HG03520 (cell line): ENCODE measurements at regions not wholly inside any gene's neighbourhood (a gene's known extent, or its start where the extent isn't known, plus 50 kb on each side); places are given as distances from the start of the nearest gene placed in this dataset.
"Not testable (repeated sequence)": the region's sequence is repeated elsewhere in the genome, so short reads cannot be mapped to it uniquely, and the experiment has no call there.

Source experiments
- ATAC-seq: cut with Tn5 transposase; IDR thresholded peaks from one replicate; pipeline ENCODE4 v1.9.1; 2021; ENCODE audit warnings: mild to moderate bottlenecking, moderate library complexity; ENCODE audit not compliant: unreplicated experiment

- no peak for ATAC-seq
Observed at GRCh38 chr9:88596376-88596775, 61.4 kb downstream of the NXNL2 start.

- ATAC-seq: no peak
Observed at GRCh38 chr9:88604836-88605511, 70.0 kb downstream of the NXNL2 start.

GRCh38 chr9:88605512-88606362, 70.8 kb downstream of the NXNL2 start:
- ATAC-seq: no peak

- ATAC-seq: no peak
Observed at GRCh38 chr9:88614359-88614758, 79.4 kb downstream of the NXNL2 start.

- ATAC-seq: no peak
Observed at GRCh38 chr9:88623698-88624097, 88.7 kb downstream of the NXNL2 start.

GRCh38 chr9:88628114-88628513, 93.1 kb downstream of the NXNL2 start:
- ATAC-seq: no peak

- ATAC-seq: no peak
Observed at GRCh38 chr9:88628811-88629210, 93.8 kb downstream of the NXNL2 start.

GRCh38 chr9:88630574-88630973, 95.6 kb downstream of the NXNL2 start:
- ATAC-seq: not testable (repeated sequence)

- no peak for ATAC-seq
Observed at GRCh38 chr9:88635151-88635550, 100.2 kb downstream of the NXNL2 start.

- no peak for ATAC-seq
Observed at GRCh38 chr9:88641456-88642240, 106.7 kb downstream of the NXNL2 start.

- no peak for ATAC-seq
Observed at GRCh38 chr9:88642336-88642735, 107.4 kb downstream of the NXNL2 start.

GRCh38 chr9:88643931-88644330, 109.0 kb downstream of the NXNL2 start:
- ATAC-seq: no peak

- no peak for ATAC-seq
Observed at GRCh38 chr9:88645172-88645878, 110.3 kb downstream of the NXNL2 start.

GRCh38 chr9:88645879-88646199, 110.9 kb downstream of the NXNL2 start:
- ATAC-seq: no peak

- no peak for ATAC-seq
Observed at GRCh38 chr9:88646539-88647300, 111.7 kb downstream of the NXNL2 start.

GRCh38 chr9:88651682-88652633, 117.0 kb downstream of the NXNL2 start:
- ATAC-seq: no peak

GRCh38 chr9:88652876-88653275, 117.9 kb downstream of the NXNL2 start:
- ATAC-seq: no peak

GRCh38 chr9:88653406-88653805, 118.4 kb downstream of the NXNL2 start:
- ATAC-seq: no peak

GRCh38 chr9:88653911-88654310, 118.9 kb downstream of the NXNL2 start:
- ATAC-seq: no peak
